ENCODE measurements at regions not wholly inside any gene's neighbourhood (a gene's known extent, or its start where the extent isn't known, plus 50 kb on each side); places are given as distances from the start of the nearest gene placed in this dataset.

DNA sequence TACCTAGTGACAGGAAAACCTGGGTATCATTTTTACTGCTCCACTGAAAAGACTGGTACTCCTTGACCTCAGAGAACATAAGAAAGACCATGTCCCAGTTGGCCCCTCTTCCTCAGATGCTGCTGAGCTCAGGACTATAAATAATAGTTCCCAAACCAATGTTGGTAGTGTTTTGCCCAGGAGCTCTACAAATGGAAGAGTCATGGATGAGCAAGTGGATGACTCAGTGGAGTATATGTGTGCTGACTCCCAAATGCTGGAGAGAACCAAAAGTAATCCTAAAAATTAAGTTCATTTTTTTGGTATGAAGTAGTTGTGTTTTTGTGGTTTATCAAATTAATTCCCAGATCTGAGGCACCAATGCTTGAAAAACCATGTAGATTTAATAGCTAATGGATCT lies 482.0 kb downstream of the KCNA4 start:
- Histone ChIP-seq H3K27ac (ENCODE audit: low read depth in 1 of 2, low read length in 1 of 2) (no peak overlapping the region), H3K4me3 (no peak overlapping the region), H3K36me3 (ENCODE audit: control insufficient read depth in 4 of 4, insufficient read depth in 4 of 4, low read length in 4 of 4) (no peaks in the 10 kb centered on the region), H3K27me3 (ENCODE audit: control insufficient read depth in 3 of 3, insufficient read depth in 3 of 3, low read length in 2 of 3) (no peaks in the 10 kb centered on the region), H3K4me1 (ENCODE audit: control insufficient read depth in 5 of 5, insufficient read depth in 5 of 5, low read length in 5 of 5) (peaks cover 0 to 4% (median 0%) of the 10 kb centered on the region in 5 donors), H3K9ac (ENCODE audit: insufficient read depth in 1 of 2, low read length in 2 of 2) (no peak overlapping the region), H3K9me3 (ENCODE audit: control insufficient read depth in 4 of 4, insufficient read depth in 3 of 4, low read length in 3 of 4) (no peaks in the 10 kb centered on the region)
- ATAC-seq (ENCODE audit: insufficient read depth, low FRiP score) (no peak), DNase-seq (no peak)
- TF ChIP-seq, protein P1, sequence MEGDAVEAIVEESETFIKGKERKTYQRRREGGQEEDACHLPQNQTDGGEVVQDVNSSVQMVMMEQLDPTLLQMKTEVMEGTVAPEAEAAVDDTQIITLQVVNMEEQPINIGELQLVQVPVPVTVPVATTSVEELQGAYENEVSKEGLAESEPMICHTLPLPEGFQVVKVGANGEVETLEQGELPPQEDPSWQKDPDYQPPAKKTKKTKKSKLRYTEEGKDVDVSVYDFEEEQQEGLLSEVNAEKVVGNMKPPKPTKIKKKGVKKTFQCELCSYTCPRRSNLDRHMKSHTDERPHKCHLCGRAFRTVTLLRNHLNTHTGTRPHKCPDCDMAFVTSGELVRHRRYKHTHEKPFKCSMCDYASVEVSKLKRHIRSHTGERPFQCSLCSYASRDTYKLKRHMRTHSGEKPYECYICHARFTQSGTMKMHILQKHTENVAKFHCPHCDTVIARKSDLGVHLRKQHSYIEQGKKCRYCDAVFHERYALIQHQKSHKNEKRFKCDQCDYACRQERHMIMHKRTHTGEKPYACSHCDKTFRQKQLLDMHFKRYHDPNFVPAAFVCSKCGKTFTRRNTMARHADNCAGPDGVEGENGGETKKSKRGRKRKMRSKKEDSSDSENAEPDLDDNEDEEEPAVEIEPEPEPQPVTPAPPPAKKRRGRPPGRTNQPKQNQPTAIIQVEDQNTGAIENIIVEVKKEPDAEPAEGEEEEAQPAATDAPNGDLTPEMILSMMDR (IDR thresholded peaks at IDR 0.05; ENCODE audit: control extremely low read depth, extremely low read depth) = no peak

DNA sequence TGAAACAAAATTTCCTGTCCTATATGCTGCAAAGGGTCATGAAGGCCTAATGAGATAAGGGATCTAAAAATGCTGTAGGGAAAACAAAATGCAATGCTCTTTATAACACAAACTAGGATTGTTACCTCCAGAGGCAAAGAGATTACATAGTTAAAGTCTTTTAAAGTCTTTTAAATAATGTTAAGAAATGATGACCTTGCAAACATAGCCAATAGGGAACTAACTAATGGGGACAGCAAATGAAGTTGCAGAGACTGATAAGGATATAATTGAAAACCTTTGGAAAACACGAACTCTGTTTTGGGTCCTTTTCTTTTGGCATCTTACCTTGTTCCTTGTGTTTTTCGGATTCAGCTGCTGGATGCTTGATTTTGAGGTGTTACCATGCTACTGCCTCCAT lies 485.9 kb downstream of the KCNA4 start:
- H3K9ac ChIP-seq (ENCODE audit: insufficient read depth in 1 of 2, low read length in 2 of 2) = no peak overlapping the region
- peaks cover 0 to 2% (median 0%) of the 10 kb centered on the region in 4 donors for H3K9me3 ChIP-seq (ENCODE audit: control insufficient read depth in 4 of 4, insufficient read depth in 3 of 4, low read length in 3 of 4)
- TF ChIP-seq, protein P1 (IDR thresholded peaks at IDR 0.05; ENCODE audit: control extremely low read depth, extremely low read depth) = no peak
- peaks cover 0 to 2% (median 0%) of the 10 kb centered on the region in 5 donors for H3K4me1 ChIP-seq (ENCODE audit: control insufficient read depth in 5 of 5, insufficient read depth in 5 of 5, low read length in 5 of 5)
- DNase-seq (no peak), ATAC-seq (ENCODE audit: insufficient read depth, low FRiP score) (no peak)
- H3K27me3 ChIP-seq (ENCODE audit: control insufficient read depth in 3 of 3, insufficient read depth in 3 of 3, low read length in 2 of 3) = no peaks in the 10 kb centered on the region
- H3K27ac ChIP-seq (ENCODE audit: low read depth in 1 of 2, low read length in 1 of 2) = no peak overlapping the region
- WGBS, 2 donors = 63 to 78% methylated on average over 2 of the region's 2 CpGs
- H3K4me3 ChIP-seq = no peak overlapping the region
- no peaks in the 10 kb centered on the region for H3K36me3 ChIP-seq (ENCODE audit: control insufficient read depth in 4 of 4, insufficient read depth in 4 of 4, low read length in 4 of 4)

DNA sequence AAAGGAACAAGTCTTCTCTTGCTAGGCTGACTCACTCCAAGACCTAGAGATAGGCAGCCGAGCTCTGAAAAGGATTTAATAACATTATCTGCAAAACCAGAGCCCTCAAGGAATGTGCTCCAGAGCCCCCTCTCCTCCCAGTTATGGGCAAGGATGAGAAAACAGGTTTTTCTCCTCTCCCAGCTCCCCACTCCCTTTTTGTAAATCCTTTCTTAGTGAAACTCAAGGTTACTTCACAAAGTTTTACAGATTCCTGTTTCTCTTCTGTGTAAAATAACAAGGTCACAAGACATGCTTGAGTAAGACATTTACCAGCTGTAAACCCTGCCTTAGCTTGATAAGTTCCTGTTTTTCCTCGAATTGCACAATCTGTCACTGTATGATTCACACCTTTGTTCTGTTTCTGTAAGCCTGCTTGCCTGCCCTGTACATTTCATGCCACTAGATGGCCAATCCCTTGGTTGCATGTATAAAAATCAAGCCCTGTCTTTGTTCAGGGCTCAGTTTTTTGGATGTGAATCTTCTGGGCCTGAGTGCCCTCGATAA lies 489.4 kb downstream of the KCNA4 start:
- Histone ChIP-seq H3K27me3 (ENCODE audit: control insufficient read depth in 3 of 3, insufficient read depth in 3 of 3, low read length in 2 of 3) (no peaks in the 10 kb centered on the region), H3K4me3 (no peak overlapping the region), H3K9ac (ENCODE audit: insufficient read depth in 1 of 2, low read length in 2 of 2) (no peak overlapping the region), H3K27ac (ENCODE audit: low read depth in 1 of 2, low read length in 1 of 2) (no peak overlapping the region), H3K4me1 (ENCODE audit: control insufficient read depth in 5 of 5, insufficient read depth in 5 of 5, low read length in 5 of 5) (no peaks in the 10 kb centered on the region), H3K9me3 (ENCODE audit: control insufficient read depth in 4 of 4, insufficient read depth in 3 of 4, low read length in 3 of 4) (peaks cover 0 to 6% (median 0%) of the 10 kb centered on the region in 4 donors), H3K36me3 (ENCODE audit: control insufficient read depth in 4 of 4, insufficient read depth in 4 of 4, low read length in 4 of 4) (no peaks in the 10 kb centered on the region)
- ATAC-seq (ENCODE audit: insufficient read depth, low FRiP score) = peak; percentile 47
- peak in 2 of 3 donors; percentile 22 to 31 for DNase-seq
- WGBS, 2 donors = 35 to 37% methylated on average over 3 of the region's 3 CpGs
- TF ChIP-seq, protein P1 (IDR thresholded peaks at IDR 0.05; ENCODE audit: control extremely low read depth, extremely low read depth) = no peak

Data from lung (tissue), 11 donors.